ENCODE measurements at regions not wholly inside any gene's neighbourhood (a gene's known extent, or its start where the extent isn't known, plus 50 kb on each side); places are given as distances from the start of the nearest gene placed in this dataset.

- in situ Hi-C loops (cut with MboI; ENCODE audit: low pct_ligation_motif_present in 1 of 4, low pct_unique_long_range_greater_than_20kb in 1 of 4, low sequenced_read_pairs in 3 of 4) = no loop called here
- Histone ChIP-seq H3K9me3 (no peaks in the 10 kb centered on the region), H3K4me1 (no peaks in the 10 kb centered on the region), H3K27me3 (no peaks in the 10 kb centered on the region), H3K27ac (no peak overlapping the region), H3K36me3 (no peaks in the 10 kb centered on the region), H3K4me3 (no peak overlapping the region)
- peak; percentile 17 for DNase-seq
- 27 to 40% methylated on average over 3 to 4 of the region's 4 CpGs for whole genome bisulfite sequencing, 2 donors (ENCODE audit: low coverage in 1 of 2)
- TF ChIP-seq CTCF (IDR thresholded peaks at IDR 0.05) (no peak), POLR2AphosphoS5 (IDR thresholded peaks at IDR 0.05) (no peak), POLR2A (IDR thresholded peaks at IDR 0.05) (no peak), EP300 (IDR thresholded peaks at IDR 0.05; ENCODE audit: low read depth) (no peak)
- intact Hi-C loops (cut with DNase I; ENCODE audit: low total_unique reads) = loop anchor here (5.0 kb wide), 1 partner anchor 638 kb away; no protein-coding TSS in a partner anchor
These were observed 955.7 kb downstream of the TUSC7 start for GRCh38 chr3:117665296-117665695.

- intact Hi-C loops (cut with DNase I; ENCODE audit: low total_unique reads) = loop anchor here (5.0 kb wide), 1 partner anchor 639 kb away; no protein-coding TSS in a partner anchor
- TF ChIP-seq POLR2AphosphoS5 (IDR thresholded peaks at IDR 0.05) (no peak), CTCF (IDR thresholded peaks at IDR 0.05) (no peak), POLR2A (IDR thresholded peaks at IDR 0.05) (no peak), EP300 (IDR thresholded peaks at IDR 0.05; ENCODE audit: low read depth) (no peak)
- no peak for DNase-seq
- Histone ChIP-seq H3K4me1 (no peaks in the 10 kb centered on the region), H3K36me3 (no peaks in the 10 kb centered on the region), H3K4me3 (no peak overlapping the region), H3K27ac (no peak overlapping the region), H3K9me3 (no peaks in the 10 kb centered on the region), H3K27me3 (no peaks in the 10 kb centered on the region)
- in situ Hi-C loops (cut with MboI; ENCODE audit: low pct_ligation_motif_present in 1 of 4, low pct_unique_long_range_greater_than_20kb in 1 of 4, low sequenced_read_pairs in 3 of 4) = no loop called here
- WGBS, 2 donors (ENCODE audit: low coverage in 1 of 2) = 40 to 50% methylated on average over 1 to 3 of the region's 3 CpGs
These were observed 956.7 kb downstream of the TUSC7 start for GRCh38 chr3:117666325-117666724.

GRCh38 chr3:117666812-117667211, 957.2 kb downstream of the TUSC7 start:
- H3K36me3 ChIP-seq = no peaks in the 10 kb centered on the region
- in situ Hi-C loops (cut with MboI; ENCODE audit: low pct_ligation_motif_present in 1 of 4, low pct_unique_long_range_greater_than_20kb in 1 of 4, low sequenced_read_pairs in 3 of 4) = no loop called here
- no peak overlapping the region for H3K27ac ChIP-seq
- TF ChIP-seq POLR2AphosphoS5 (IDR thresholded peaks at IDR 0.05) = no peak
- TF ChIP-seq POLR2A (IDR thresholded peaks at IDR 0.05) = no peak
- no peak for TF ChIP-seq EP300 (IDR thresholded peaks at IDR 0.05; ENCODE audit: low read depth)
- no peak for TF ChIP-seq CTCF (IDR thresholded peaks at IDR 0.05)
- H3K9me3 ChIP-seq = no peaks in the 10 kb centered on the region
- WGBS, 2 donors (ENCODE audit: low coverage in 1 of 2) = 59% methylated on average over 3 of the region's 3 CpGs
- H3K27me3 ChIP-seq = no peaks in the 10 kb centered on the region
- no peaks in the 10 kb centered on the region for H3K4me1 ChIP-seq
- H3K4me3 ChIP-seq = no peak overlapping the region
- DNase-seq = no peak
- intact Hi-C loops (cut with DNase I; ENCODE audit: low total_unique reads) = loop anchor here (5.0 kb wide), 1 partner anchor 640 kb away; no protein-coding TSS in a partner anchor

GRCh38 chr3:117669774-117670173, 960.2 kb downstream of the TUSC7 start:
- DNase-seq = no peak
- Histone ChIP-seq H3K4me1 (no peaks in the 10 kb centered on the region), H3K36me3 (no peaks in the 10 kb centered on the region), H3K27ac (no peak overlapping the region), H3K27me3 (no peaks in the 10 kb centered on the region), H3K9me3 (no peaks in the 10 kb centered on the region), H3K4me3 (no peak overlapping the region)
- WGBS, 2 donors (ENCODE audit: low coverage in 1 of 2) = 78 to 86% methylated on average over 4 of the region's 4 CpGs
- in situ Hi-C loops (cut with MboI; ENCODE audit: low pct_ligation_motif_present in 1 of 4, low pct_unique_long_range_greater_than_20kb in 1 of 4, low sequenced_read_pairs in 3 of 4) = no loop called here
- intact Hi-C loops (cut with DNase I; ENCODE audit: low total_unique reads) = loop anchor here (5.0 kb wide), 1 partner anchor 642 kb away; no protein-coding TSS in a partner anchor
- TF ChIP-seq POLR2A (IDR thresholded peaks at IDR 0.05) = no peak
- no peak for TF ChIP-seq CTCF (IDR thresholded peaks at IDR 0.05)
- TF ChIP-seq POLR2AphosphoS5 (IDR thresholded peaks at IDR 0.05) = no peak
- no peak for TF ChIP-seq EP300 (IDR thresholded peaks at IDR 0.05; ENCODE audit: low read depth)

All from transverse colon (tissue), 4 donors.